HL-60/S4 treated with retinoic acid at 250 ng/mL for 4 days and 3 days (cell line): ENCODE measurements at regions not wholly inside any gene's neighbourhood (a gene's known extent, or its start where the extent isn't known, plus 50 kb on each side); places are given as distances from the start of the nearest gene placed in this dataset.

Experiments
- in situ Hi-C: fragments of 300-500 bp; cut with MboI; formaldehyde crosslinking; loops from 2 replicates; pipeline ENCODE4 v1.7.0; 2022; ENCODE audit warnings: low sequenced_read_pairs

DNA sequence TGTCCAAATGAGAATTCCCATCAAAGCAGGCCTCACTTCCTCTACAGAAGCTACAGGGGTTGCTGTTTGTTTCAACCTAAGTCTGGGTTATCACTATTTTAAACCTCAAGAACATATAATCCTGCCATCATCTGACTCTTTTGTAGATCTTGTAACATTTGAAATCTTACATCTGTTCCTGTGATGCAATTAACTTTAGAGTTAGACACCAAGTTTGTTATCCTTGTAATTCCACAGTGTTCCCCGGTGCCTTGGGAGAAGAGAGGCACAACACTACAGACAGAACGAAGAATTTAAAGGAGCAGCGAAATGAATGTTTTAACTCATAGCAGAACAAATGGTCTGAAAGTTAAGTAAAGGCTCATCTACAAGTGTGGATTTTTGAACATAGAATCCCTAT, 116.1 kb downstream of the UCHL5 start:
- in situ Hi-C loops, result no loop called here

DNA sequence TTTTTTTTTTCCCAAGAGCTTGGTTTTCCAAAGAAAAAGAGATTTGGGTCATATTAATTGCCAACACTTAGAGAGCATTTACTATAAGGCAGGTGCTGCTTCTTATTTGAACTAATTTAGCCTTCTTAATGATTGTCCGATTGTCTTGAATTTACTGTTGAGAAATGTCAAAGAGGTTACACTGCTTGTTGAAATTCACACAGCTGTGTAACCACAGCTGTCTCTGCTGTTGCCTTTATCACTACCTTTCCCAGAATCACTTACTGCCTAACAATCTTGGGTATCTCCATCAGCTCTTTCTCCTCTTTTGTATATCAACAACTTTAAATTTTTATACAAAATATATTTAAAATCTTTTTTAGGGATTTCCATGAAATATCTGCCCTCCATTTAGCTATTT, 115.6 kb downstream of the UCHL5 start:
- in situ Hi-C loops, result no loop called here

DNA sequence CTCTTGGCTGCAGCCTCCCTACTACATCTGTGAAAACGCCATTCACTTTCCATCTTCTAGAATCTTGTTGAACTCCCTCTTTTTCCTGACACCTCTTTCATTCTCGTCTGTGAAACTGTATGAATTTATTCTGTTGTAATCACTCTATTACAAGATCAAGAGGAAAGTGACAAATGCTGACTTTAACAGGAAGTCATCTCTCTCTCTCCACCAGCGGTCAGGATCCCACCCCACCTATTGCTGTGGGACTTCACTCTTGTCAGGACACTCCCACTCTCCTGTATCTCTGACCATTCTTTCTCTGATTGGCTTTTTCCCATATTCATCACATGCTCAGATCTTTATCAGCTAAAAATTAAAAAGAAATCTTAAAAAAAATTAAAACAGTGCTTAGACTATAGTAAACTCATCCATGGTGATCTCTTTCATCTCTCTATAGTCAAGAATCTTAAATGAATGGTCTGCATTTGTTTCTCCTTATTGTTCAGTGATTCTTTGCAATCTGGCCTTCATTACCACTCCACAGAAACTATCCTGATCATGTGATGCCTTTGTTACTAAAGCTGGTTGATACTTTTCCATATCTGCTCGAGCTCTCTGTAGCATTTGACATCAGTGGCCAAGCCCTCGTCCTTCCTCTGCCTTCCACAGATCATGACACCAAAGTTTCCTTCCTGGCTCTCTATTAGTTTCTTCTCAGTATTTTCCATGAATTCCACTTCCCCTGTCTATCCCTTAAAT, 113.6 kb downstream of the UCHL5 start:
- in situ Hi-C loops, result no loop called here

DNA sequence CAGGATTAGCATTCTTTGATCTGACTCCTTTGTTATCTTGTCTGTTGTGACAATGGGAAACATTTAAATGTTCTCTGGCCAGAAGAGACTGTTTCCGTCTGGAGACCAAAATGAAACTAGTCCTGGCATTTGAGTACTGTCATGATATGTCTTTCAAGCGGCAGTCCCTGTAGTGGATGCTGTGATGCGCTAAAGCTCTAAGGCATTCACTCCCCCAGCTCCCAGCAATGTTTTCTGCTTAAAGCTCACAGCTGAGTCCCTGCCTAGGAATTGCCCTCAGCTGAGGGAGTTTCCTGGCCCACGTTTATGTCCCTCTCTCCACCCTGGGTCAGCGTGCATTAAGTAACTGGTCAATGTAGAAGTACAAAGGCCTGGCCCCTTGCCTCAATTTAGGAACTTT, 109.4 kb downstream of the UCHL5 start:
- in situ Hi-C loops, result no loop called here

DNA sequence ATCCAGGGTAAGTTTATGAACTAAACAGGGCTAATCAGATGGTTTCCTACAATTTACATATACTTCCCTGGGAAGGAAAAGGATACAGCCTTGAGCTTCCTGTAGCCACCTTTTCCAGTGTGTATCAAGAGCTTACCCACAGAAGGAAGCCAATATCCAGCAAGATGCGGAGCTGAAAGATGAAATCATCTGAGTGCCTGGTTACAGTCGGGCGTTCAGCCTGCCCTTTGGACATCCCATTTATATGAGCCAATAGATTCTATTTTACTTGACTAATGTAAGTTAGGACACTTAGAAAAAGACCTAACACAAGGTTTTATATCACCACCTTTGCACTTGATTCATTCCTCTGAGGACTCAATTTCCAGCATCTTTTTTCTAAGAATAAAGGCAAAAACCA, 108.2 kb downstream of the UCHL5 start:
- in situ Hi-C loops, result no loop called here

DNA sequence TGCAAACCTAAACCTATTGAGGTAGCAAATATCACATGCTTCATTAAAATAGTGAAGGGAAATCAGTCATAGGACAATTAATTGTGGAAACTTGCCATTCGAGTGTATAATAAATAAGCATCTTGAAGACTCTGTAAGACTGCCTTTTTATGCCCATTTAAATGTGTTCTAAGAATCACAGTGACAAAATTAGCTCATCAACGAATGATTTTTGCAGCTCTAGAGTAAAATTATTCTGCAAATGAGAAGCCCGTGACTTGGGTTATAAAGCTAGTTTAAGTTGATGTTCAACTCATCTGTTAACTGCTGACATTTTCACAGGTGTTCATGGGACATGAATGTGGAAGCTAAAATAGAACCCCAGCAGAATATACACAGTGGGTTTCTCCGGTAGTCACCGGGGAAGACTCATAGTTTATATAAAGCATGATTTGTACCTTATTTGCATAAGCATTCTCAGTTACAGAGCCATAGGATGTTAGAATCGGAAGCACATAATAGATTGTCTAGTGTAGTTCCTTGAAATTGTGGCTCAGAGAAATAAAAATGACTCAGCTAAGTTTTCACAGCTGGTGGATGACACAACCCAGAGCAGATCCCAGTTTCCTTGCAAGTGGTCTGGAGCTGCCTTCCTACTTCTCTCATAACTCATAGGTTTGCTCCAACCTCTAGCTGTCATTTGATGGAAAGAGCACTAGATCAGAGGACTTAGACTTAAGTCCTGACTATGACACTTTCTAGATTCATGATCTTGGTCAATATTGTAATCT, 107.3 kb downstream of the UCHL5 start:
- in situ Hi-C loops, result no loop called here

DNA sequence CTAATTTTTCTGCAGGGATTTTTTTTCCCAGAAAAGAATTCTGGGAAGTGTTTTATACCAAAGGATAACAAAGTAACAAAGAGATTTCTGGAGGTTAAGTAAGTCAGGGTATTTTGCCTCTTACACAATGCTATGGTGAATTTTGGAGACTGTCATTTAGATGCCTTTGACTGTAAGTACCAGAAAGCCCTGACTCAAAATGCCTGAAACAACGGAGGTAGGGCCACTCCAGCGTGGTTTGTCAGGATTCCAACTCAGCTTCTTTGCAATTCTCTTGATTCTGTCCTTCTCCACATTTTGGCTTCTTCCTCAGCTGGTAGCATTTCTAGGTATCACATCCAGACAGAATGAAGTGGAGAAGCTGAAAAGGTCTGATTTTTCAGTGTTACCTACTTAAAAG, 106.5 kb downstream of the UCHL5 start:
- in situ Hi-C loops, result no loop called here

DNA sequence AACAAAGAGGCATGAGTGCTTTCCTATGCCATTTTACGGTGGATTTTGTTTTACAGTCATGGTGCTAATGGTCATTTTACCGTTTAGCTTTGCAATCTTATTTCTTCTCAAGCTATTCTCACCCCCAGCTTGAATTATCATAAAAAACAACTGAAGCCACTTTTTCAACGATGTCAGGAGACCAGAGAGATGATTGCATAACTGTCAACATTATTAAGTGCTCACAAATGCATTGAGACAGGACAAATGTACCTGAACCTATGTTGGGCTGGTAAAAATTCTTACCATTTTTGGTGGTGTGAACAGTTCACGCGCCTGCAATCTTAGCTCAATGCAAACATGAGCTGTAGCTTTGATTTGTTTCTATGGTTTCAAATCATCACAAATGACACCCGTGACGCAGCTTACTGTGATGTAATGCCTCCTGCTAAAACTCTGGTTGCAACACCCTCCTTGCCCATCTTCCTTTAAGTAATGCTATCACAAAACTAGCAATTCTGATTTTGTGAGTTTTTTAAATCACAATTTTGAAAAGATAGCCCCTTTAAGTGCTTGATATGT, 104.4 kb downstream of the UCHL5 start:
- in situ Hi-C loops, result no loop called here

DNA sequence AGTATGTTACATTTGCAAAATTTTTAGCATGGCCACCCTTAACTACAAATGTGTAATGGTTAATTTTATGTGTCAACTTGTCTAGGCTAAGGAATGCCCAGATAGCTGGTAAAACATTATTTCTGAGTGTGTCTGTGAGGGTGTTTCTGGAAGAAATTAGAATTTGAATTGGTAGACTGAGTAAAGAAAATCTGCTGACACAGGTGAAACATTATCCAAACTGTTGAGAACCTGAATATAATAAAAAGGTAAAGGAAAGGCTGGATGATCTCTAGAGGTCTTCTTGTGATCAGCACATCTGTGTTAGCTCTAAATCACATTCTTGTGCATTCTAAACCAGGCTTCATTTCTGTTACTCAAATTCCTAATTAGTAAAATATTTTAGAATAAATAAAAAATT, 100.8 kb downstream of the UCHL5 start:
- in situ Hi-C loops, result no loop called here

DNA sequence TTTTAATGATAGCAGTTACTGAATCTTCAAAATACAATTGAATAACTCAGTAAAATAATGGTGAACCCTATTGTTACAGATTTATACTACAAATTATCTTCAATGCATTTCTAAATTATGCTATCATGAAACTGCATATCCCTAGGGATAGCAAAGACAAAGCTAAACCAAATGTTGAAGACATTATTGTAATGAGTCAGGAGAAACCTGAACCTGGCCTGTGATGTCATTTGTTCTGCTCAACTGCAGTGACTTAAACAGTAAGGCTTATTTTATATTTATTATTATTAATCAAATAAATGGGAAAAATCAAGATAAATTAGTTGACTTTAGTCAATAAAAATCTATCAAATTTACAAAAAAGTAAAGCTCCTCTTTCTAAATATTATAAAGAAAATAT, 100.3 kb downstream of the UCHL5 start:
- in situ Hi-C loops, result no loop called here

DNA sequence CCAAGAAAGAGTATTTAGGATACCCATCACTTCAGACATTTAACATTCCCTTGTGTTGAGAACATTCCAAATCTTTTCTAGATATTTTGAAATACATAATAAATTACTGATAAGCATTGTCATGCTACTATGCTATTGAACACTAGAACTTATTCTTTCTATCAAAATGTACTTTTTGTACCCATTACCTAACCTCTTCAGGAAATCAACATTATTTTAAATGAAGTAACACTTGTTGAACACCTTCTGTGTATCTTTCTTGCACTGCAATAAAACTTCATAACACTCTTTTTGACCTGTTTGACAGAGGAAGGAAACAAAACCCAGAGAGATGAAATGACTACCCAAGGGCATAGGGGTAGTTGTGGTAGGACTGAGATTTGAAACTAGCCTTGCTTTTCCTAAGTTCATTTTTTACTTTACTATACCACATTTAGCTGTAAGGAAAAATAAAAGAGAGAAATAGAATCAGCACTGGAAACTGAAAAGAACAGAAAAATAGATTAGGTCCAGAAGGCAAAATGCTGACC, 99.4 kb downstream of the UCHL5 start:
- in situ Hi-C loops, result no loop called here
